Fibroblast of skin of scalp (primary cell): ENCODE measurements at regions not wholly inside any gene's neighbourhood (a gene's known extent, or its start where the extent isn't known, plus 50 kb on each side); places are given as distances from the start of the nearest gene placed in this dataset.

Experiments used
- DNase-seq: peaks from one replicate; pipeline ENCODE4 v3.0.0-alpha.2; 2013

DNA sequence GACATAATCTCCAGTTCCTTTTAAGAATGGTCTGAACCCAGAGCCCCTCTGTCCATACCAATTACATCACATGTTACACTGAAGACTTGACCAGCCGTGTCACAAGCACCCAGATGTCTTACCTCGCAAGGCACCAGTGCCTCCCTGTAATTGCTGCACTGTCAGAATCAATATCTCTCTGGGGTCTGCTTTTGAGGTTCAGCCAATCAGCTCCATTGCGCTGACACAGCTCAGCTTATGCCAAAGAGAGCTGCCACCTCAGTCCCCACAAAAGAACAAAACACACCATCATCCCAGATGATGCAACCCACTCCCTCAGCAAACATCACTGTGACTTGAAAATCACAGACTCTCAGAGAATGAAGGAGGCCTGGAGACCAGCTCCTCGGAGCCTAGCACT, 82.5 kb upstream of the SORBS2 start:
- DNase-seq: no peak

- no peak for DNase-seq
Observed at GRCh38 chr4:185895351-185895750, 83.4 kb upstream of the SORBS2 start.

DNA sequence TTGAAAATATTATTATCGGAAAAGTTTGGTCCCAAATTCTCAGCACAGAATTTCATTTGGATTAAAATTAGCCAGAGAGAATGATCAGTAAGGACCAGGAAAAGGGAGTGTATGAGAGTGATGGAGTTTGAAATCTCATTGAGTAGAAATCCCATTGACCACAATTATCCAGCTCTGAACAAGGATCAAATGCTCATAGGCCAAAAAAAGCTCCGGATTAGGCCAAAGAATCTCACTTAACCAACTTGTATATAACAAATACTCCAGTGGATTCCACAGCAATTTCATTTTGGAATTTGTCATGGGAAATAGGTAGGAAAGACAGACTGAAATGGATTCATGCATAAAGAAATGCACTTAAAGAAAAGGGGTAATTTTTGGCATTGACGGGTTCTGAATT, 83.9 kb upstream of the SORBS2 start:
- DNase-seq: no peak

- no peak for DNase-seq
Observed at GRCh38 chr4:185896817-185897488, 85.0 kb upstream of the SORBS2 start.

DNA sequence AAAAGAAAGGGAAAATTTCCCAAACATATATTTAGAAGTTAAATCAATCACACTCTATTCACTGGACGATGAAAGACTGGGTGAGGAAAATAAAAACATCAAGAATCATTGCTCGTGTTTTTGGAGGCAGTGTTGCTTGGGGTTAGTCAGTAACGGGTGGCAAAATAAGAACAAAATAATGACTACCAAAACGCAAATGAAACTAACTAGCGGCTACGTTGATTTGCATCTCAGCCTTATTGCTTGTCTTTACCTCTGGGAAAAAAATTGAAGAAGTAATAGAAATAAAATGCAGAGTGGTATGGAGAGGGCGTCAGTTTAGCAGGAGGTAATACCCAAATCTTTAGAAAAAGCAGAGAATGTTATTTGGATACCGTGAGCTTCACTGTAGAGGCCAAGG, 86.4 kb upstream of the SORBS2 start:
- no peak for DNase-seq

- DNase-seq: no peak
Observed at GRCh38 chr4:185899833-185900232, 87.8 kb upstream of the SORBS2 start.

DNA sequence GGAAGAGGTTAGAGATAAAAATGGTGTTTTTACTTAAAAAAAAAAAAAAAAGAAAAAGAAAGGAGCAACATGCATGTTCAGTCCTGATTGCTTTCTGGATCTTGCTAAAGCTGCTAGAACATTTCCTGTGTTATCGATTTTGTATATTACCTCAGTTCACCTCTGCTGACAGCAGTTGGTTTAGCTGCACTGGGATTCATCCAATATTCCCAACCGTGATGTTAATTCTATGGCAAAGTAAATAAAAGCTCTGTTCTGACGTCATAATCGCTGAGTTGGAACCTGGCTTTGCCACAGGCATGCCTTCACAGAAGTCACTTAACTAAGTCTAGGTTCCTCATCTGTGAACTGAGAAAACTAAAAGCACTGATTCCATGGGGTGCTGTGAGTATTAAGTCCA, 90.7 kb upstream of the SORBS2 start:
- DNase-seq: peak; percentile 37

- no peak for DNase-seq
Observed at GRCh38 chr4:185903205-185903604, 91.2 kb upstream of the SORBS2 start.

- no peak for DNase-seq
Observed at GRCh38 chr4:185904381-185904780, 92.4 kb upstream of the SORBS2 start.

DNA sequence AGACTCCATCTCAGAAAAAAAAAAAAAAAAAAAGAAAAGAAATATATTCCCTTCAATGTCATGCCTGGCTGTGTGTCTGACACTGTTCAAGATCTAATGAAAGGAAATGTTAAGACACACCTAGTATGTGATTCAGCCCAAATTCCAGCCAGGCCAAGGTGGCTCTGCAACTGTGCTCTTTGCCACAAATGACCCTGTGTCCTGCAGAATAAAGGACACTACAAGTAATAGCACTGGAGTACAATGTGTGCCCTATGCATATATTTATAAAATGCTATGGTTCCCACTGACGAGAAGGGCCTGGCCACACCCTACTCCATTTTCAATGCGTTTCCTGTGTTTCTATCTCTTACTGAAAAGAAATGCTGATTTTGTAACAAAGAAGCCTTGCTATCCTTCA, 98.0 kb upstream of the SORBS2 start:
- no peak for DNase-seq

- DNase-seq: peak; percentile 26
Observed at GRCh38 chr4:185911556-185912064, 99.6 kb upstream of the SORBS2 start.

- DNase-seq: peak; percentile 58
Observed at GRCh38 chr4:185912779-185913178, 100.8 kb upstream of the SORBS2 start.

- DNase-seq: peak; percentile 82
Observed at GRCh38 chr4:185914583-185915199, 102.7 kb upstream of the SORBS2 start.

DNA sequence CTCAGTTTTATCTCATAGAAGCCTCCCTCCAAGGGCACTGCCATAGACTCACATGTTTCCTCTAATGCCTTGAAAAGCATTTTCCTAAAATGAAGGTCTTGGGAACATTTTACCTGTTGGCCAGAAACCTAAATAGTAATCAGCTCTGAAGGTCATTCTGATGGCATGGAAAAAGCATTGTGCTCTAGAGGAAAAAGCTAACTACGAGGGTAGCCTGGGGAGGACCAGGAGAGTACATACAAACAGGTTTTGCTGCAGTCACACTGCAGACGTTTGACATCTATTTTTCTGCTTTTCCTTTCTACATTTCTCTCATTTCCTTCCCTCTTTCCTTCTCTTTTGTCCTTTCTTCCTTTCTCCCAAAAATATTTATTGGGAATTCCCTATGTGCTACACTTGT, 103.3 kb upstream of the SORBS2 start:
- no peak for DNase-seq

DNA sequence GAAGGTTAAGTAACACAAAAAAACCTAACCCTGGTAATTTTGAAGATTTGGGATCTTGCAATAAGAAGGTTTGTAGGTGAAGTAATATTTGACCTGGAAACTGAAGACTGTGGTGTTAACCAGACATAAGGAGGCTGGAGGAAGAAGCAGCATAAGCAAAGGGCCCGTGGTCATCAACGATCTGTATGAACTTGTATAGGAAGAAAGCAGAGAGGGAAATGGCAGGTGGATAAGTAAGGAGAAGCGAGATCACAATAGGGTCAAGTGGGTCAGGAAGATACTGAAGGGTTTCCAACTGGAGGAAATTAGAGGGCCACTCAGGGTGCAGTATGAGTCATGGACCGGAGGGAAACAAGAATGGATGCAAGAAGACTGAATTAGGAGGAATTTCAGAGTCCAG, 103.8 kb upstream of the SORBS2 start:
- no peak for DNase-seq

- no peak for DNase-seq
Observed at GRCh38 chr4:185916231-185916630, 104.2 kb upstream of the SORBS2 start.

GRCh38 chr4:185916683-185917082, 104.7 kb upstream of the SORBS2 start:
- no peak for DNase-seq

DNA sequence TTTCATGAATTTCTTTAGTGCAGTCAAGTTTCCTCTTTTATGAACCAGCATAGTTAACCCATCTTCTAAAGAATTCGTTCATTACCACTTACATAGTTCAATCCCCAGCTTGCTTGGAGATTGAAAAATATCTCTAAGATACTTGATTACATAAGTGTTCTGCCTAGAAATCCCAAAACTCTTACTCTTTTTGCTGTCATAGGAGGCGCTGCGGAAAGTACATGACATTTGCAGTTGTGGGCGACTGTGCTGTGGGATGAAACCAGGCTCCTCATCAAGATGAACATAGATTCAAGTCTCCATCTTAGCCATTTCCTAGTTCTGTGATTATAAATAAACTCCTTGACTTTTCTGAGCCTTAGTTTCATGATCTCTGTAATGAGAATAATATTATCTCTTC, 107.1 kb upstream of the SORBS2 start:
- no peak for DNase-seq

GRCh38 chr4:185920171-185920570, 108.2 kb upstream of the SORBS2 start:
- DNase-seq: no peak

- DNase-seq: no peak
Observed at GRCh38 chr4:185920691-185921260, 108.8 kb upstream of the SORBS2 start.

DNA sequence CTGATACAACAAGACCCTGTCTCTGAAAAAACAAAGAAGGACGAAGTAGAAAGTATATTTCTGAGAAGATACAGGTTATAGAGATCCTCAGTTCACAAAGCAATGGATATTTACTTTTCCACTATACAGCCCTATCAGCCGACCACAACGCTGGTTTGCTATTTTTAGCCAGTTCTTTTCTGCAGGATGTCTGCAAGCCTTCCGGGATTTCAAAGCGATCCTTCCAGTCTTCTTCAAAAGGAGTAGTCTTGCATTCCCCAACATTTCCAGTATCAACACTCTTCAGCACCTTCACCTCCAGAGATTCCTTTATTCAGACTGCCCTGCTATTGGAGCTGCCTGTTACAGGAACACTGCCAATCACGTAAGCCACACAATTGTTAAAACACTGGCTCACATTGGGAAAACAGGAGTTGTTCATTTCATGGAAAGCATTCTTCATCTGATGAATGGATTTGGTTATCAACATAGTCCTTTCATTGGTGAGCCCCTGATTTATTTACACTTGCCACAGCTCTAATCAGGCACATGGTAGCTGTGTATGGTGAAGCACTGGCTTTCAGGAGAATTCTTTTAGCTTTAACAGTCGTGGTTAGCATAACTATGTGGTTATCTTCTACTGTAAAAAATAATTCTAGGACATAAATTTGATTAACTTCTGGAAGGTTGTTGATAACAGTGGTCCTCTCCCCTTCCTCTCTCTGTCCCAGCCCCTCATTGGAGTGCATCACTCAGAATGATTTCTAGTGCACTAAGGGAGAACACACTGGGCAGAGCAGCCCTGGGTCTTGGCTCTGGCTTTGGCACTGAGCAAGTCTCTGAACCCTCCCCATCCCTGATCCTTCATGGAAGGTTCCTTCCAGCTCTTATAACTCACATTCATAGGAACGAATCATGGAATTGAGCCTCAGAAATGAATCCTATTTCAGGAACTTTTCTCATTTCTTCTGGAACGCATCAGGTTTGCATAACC, 109.9 kb upstream of the SORBS2 start:
- peak; percentile 30 for DNase-seq

GRCh38 chr4:185924458-185925044, 112.6 kb upstream of the SORBS2 start:
- DNase-seq: no peak
